ENCODE measurements at regions not wholly inside any gene's neighbourhood (a gene's known extent, or its start where the extent isn't known, plus 50 kb on each side); places are given as distances from the start of the nearest gene placed in this dataset.

DNA sequence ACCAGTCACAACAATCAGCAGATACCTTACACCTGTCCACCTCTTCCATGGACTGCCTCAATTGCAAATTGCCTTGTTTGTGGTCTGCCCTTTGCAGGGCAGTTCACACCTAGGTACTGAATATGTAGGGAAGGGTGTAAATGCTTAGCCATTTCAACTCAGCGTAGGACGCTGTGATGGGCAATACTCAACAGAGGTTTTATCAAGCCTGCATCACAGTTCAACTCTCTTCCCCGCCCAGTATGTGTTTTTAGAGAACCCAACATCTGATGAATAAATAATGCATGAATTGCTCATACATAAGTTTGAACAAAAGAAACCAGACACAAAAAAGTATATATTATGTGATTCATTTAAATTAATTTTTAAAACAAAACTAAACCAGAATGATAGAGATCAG, 124.4 kb downstream of the P2RY1 start:
- TF ChIP-seq, protein P1, sequence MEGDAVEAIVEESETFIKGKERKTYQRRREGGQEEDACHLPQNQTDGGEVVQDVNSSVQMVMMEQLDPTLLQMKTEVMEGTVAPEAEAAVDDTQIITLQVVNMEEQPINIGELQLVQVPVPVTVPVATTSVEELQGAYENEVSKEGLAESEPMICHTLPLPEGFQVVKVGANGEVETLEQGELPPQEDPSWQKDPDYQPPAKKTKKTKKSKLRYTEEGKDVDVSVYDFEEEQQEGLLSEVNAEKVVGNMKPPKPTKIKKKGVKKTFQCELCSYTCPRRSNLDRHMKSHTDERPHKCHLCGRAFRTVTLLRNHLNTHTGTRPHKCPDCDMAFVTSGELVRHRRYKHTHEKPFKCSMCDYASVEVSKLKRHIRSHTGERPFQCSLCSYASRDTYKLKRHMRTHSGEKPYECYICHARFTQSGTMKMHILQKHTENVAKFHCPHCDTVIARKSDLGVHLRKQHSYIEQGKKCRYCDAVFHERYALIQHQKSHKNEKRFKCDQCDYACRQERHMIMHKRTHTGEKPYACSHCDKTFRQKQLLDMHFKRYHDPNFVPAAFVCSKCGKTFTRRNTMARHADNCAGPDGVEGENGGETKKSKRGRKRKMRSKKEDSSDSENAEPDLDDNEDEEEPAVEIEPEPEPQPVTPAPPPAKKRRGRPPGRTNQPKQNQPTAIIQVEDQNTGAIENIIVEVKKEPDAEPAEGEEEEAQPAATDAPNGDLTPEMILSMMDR (IDR thresholded peaks at IDR 0.05), result no peak
- no peak for TF ChIP-seq ZFX (IDR thresholded peaks at IDR 0.05; ENCODE audit: borderline replicate concordance)

Measured in 22Rv1 (cell line).